HG02885 (cell line): ENCODE measurements at regions not wholly inside any gene's neighbourhood (a gene's known extent, or its start where the extent isn't known, plus 50 kb on each side); places are given as distances from the start of the nearest gene placed in this dataset.
"Not testable (repeated sequence)": the region's sequence is repeated elsewhere in the genome, so short reads cannot be mapped to it uniquely, and the experiment has no call there.

ENCODE experiments used
- ATAC-seq: cut with Tn5 transposase; IDR thresholded peaks from one replicate; pipeline ENCODE4 v1.9.1; 2021; ENCODE audit warnings: mild to moderate bottlenecking; ENCODE audit not compliant: unreplicated experiment, poor library complexity

- ATAC-seq: no peak
Measured at GRCh38 chr12:124478985-124479645, 88.3 kb downstream of the NCOR2 start.

DNA sequence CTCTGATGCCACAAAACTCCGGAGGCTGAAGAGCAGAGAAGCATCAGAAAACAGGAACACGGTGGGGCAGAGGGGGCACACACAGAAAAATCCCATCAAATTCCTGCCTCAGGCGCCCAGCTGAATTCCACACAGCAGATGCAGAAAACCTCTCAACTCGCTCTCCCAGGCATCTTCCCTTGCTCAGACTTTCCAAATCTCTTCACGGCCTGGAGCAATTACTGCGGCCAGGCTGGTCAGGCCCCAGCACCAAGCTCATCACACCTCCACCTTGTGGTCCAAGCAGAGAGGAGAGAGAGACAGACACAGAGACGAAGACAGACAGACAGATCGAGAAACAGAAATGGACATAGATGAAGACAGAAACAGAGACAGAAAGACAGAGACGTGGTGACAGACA, 89.0 kb downstream of the NCOR2 start:
- ATAC-seq: no peak

- no peak for ATAC-seq
Measured at GRCh38 chr12:124477107-124477915, 90.1 kb downstream of the NCOR2 start.

DNA sequence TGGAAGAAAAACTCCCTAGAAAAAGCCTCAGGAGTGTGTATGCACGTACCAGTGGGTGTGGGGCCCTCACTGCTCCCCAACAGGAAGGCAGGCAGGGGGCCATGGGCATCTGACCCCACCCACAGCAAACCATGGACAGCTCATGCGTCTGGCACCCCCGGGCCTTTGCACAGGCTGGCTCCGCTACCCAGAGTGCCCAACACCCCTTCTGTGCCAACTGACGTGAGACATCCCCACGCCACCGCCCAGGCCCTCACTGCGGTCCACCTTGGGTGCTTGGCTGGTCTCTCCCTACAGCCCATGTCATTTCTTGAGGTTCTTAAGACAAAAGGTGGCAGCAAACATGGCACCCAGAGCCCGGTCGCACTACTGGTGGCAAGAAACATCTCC, 91.4 kb downstream of the NCOR2 start:
- no peak for ATAC-seq

DNA sequence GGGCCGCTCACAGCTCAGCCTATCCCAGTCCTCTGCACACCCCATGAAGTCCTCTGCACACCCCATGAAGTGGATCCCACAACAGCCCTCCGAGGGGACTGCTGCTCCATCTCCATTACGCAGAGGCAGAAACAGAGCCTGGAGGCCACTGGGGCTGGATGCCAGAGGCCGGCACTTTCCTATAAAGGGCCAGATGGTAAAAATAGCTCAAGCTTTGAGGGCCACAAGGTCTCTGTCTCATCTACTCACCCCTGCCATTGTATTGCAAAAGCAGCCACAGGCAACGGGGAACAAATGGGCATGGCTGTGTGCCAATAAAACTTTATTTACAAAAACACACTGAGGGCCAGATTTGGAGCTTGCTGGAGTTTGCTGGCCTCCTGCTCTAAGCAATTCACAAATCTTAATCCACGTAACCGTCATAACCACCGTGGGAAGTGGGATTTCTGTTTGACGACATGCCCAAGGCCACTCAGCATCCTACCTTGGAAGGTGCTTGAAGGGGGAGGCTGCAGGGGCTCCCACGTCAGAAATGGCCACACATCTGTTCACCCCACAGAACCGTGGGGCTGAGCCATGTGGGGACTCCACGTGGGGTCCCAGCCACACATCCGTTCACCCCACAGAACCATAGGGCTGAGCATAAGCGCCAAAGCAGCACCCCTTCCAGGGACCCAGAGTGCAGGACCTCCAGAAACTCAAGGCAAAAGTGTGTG, 92.0 kb downstream of the NCOR2 start:
- ATAC-seq: no peak

DNA sequence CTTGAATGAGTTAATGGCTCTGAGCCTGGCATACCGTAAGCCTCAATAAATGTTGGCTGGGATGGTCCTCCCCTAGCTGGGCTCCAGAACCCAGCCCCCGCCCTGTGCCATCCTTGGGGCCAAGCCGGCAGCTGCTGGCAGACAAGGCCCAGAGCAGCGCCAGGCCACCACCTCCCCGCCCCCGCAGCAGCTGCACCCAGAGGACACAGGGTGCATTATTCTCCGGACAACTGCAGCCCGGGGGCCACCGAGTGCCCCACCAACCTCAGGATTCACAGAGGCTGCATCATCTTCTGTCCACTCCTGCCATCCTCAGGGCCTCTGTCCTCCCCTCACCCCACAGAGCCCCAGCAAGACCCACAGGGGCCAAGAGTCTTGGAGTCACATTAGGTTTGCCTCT, 92.7 kb downstream of the NCOR2 start:
- ATAC-seq: no peak

GRCh38 chr12:124472690-124473279, 94.6 kb downstream of the NCOR2 start:
- no peak for ATAC-seq

- ATAC-seq: no peak
Measured at GRCh38 chr12:124471828-124472227, 95.6 kb downstream of the NCOR2 start.

GRCh38 chr12:124470806-124471205, 96.6 kb downstream of the NCOR2 start:
- no peak for ATAC-seq

DNA sequence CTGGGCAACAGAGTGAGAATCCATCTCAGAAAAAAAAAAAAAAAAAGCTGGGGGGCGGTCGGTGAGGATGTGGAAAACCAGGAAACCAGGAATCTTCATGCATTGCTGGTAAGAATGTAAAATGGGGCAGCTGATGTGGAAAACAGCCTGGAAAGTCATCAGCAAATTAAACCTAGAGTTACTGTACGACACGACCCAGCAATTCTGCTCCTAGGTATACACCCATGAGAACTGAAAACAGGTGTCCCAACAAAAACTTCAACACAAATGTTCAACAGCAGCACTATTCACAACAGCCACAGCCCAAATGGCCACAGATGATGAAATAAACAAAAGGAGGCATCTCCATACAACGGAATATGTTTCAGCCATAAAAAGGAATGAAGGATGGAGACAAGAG, 97.3 kb downstream of the NCOR2 start:
- no peak for ATAC-seq

DNA sequence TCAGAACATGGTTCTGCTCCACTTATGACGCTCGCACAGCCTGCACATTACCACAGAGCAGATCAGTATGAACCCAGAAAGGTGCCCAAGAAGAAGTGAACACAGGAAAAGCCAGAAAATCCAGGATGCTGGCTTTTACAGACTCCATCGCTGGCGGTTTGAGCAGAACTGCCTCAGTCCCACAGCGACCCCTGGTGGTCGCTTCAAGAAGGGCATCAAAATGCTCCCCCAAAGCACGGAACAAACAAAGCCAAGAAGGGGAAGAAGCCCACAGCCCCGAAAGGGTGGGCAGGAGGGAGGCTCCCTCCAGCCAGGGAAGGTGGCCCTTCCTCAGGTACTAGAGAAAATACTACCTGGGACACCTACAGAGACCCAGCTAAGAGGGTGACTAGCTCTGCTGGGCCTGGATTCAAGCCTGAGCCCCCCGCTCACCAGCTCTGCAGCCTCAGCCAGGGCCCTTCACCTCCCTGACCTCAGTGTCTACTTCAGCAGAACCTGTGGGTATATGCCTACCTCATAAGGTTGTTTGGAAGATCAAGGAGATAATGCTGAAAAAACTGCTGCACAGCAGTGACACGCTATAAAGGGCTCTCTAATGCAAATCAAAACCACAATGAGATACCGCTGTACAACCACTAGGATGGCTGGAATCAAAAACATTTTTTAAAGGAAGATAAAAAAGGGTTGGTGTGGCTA, 98.1 kb downstream of the NCOR2 start:
- ATAC-seq: no peak

DNA sequence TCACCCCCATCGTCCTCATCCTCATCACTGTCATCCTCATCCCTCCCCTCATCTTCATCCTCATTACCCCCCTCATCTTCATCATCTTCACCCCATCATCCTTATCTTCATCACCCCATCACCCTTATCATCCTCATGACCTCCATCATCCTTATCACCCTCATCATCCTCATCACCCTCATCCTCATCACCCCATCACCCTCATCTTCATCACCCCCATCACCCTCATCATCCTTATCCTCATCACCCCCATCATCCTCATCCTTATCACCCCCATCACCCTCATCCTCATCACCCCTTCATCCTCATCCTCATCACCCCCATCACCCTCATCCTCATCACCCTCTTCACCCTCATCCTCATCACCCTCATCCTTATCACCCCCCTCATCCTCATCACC, 99.9 kb downstream of the NCOR2 start:
- not testable (repeated sequence) for ATAC-seq

DNA sequence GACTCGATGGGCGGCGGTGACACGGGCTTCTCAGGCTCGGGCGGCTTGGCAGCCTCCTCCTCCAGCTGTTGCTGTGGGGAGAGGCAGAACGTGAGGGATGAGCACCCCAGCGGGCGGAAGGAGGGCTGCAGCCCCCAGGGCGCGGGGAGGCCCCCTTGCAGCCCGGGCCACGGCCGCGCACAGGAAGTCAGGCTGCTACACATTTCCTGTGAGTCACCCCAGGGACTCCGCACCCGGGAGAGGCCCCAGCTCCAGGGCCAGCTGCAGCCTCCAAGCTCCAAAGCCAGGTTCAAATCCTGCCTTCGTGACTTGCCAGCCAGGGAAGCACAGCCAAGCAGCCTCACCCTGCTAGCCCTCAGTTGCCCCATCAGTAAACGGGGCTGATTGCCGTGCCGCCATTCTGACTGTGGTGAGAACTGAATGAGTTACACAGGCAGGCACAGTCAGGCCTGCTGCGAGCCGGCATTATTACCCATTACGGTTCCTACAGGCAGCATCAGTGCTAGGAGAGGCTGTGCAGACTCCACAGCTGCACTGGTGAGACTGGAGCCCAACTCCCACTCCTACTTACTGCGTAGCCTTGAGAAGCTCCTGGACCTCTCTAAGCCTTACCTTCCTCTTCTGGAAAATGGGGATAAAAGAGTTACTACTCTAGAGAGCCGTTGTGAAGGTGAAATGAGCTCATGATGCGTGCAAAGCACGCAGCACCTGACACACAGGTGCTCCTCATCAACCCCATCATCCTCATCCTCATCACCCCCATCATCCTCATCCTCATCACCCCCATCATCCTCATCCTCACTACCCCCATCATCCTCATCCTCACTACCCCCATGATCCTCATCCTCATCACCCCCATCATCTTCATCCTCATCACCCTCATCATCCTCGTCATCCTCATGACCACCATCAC, 100.9 kb downstream of the NCOR2 start:
- ATAC-seq: peak; percentile 95

- no peak for ATAC-seq
Measured at GRCh38 chr12:124465473-124465872, 101.9 kb downstream of the NCOR2 start.

GRCh38 chr12:124464830-124465229, 102.6 kb downstream of the NCOR2 start:
- no peak for ATAC-seq

- no peak for ATAC-seq
Measured at GRCh38 chr12:124464062-124464461, 103.3 kb downstream of the NCOR2 start.

- ATAC-seq: no peak
Measured at GRCh38 chr12:124463341-124463921, 104.0 kb downstream of the NCOR2 start.

GRCh38 chr12:124462750-124463149, 104.7 kb downstream of the NCOR2 start:
- no peak for ATAC-seq
